CD4-positive, alpha-beta T cell (primary cell): ENCODE measurements at regions not wholly inside any gene's neighbourhood (a gene's known extent, or its start where the extent isn't known, plus 50 kb on each side); places are given as distances from the start of the nearest gene placed in this dataset.

Experiments
- ATAC-seq: fragments of 200-7000 bp; cut with Tn5 transposase; one replicate; pipeline ENCODE4 v1.10.0; 2022; ENCODE audit warnings: mild to moderate bottlenecking; ENCODE audit not compliant: poor library complexity
- CTCF ChIA-PET: fragments of 350-600 bp; sonication (Branson Sonifier 250); formaldehyde crosslinking; loops from one replicate; lab custom pipeline; 2021; ENCODE audit warnings: antibody characterized with exemption, inconsistent platforms; lab: Charles Lee
- POLR2A ChIA-PET: fragments of 350-600 bp; sonication (Branson Sonifier 250); formaldehyde crosslinking; loops from one replicate; lab custom pipeline; 2021; ENCODE audit warnings: antibody characterized with exemption, inconsistent platforms; lab: Charles Lee
- DNase-seq, 14 experiments: peaks; one replicate each; pipeline ENCODE4 v3.0.0-alpha.2; 2013 to 2020; ENCODE audit warnings: mixed read lengths in 2 of 14
- H3K27ac ChIP-seq, 2 donors: one replicate each; pipeline versions ENCODE4 v1.5.1 to v1.7.0; 2013; ENCODE audit warnings: low read length in 2 of 2, low read depth in 1 of 2, mild to moderate bottlenecking in 1 of 2
- H3K27me3 ChIP-seq, 2 experiments: 1 replicate in 1 of 2; 2 replicates in 1 of 2; pipeline versions ENCODE4 v1.6.1 to v1.7.0; 2013; ENCODE audit warnings: low read length in 2 of 2, control low read depth in 1 of 2, mild to moderate bottlenecking in 1 of 2, moderate library complexity in 1 of 2; ENCODE audit not compliant: insufficient read depth in 2 of 2, control insufficient read depth in 1 of 2
- H3K36me3 ChIP-seq: one replicate; pipeline ENCODE4 v1.6.1; 2013; ENCODE audit warnings: low read length, control low read depth; ENCODE audit not compliant: insufficient read depth
- H3K4me1 ChIP-seq: one replicate; pipeline ENCODE4 v1.6.1; 2013; ENCODE audit warnings: low read length, control low read depth; ENCODE audit not compliant: insufficient read depth
- H3K4me3 ChIP-seq: one replicate; pipeline ENCODE4 v1.5.1; 2013; ENCODE audit warnings: mild to moderate bottlenecking, low read length, moderate library complexity
- H3K9me3 ChIP-seq, 2 experiments: 1 replicate in 1 of 2; 2 replicates in 1 of 2; pipeline versions ENCODE4 v1.6.1 to v1.7.0; 2013; ENCODE audit warnings: low read length in 2 of 2, mild to moderate bottlenecking in 2 of 2, control low read depth in 1 of 2, moderate library complexity in 1 of 2; ENCODE audit not compliant: control insufficient read depth in 1 of 2, insufficient read depth in 1 of 2
- H3K27ac Mint-ChIP-seq: one replicate; pipeline ENCODE4 v1.8.0; 2020; ENCODE audit warnings: mixed read lengths
- H3K27me3 Mint-ChIP-seq: one replicate; pipeline ENCODE4 v1.8.0; 2021; ENCODE audit warnings: mixed read lengths
- H3K36me3 Mint-ChIP-seq: one replicate; pipeline ENCODE4 v1.8.0; 2021; ENCODE audit warnings: low read depth, mixed read lengths
- H3K4me1 Mint-ChIP-seq: one replicate; pipeline ENCODE4 v1.8.0; 2021; ENCODE audit warnings: low read depth, mixed read lengths
- H3K4me3 Mint-ChIP-seq: one replicate; pipeline ENCODE4 v1.8.0; 2020; ENCODE audit warnings: mild to moderate bottlenecking, mixed read lengths
- H3K9me3 Mint-ChIP-seq: one replicate; pipeline ENCODE4 v1.8.0; 2020; ENCODE audit warnings: mixed read lengths
- CTCF ChIP-seq: fragments of 200-600 bp; IDR thresholded peaks from one replicate; pipeline ENCODE4 v1.8.0; 2022; ENCODE audit warnings: antibody characterized with exemption, mild to moderate bottlenecking
- intact Hi-C, 2 experiments: fragments of 100-400 bp; cut with DNase I in 1 of 2; cut with micrococcal nuclease in 1 of 2; formaldehyde crosslinking; loops; one replicate each; pipeline versions ENCODE4 v1.15.1 to v1.9.0; 2023 to 2025; cut with DNase I, micrococcal nuclease

DNA sequence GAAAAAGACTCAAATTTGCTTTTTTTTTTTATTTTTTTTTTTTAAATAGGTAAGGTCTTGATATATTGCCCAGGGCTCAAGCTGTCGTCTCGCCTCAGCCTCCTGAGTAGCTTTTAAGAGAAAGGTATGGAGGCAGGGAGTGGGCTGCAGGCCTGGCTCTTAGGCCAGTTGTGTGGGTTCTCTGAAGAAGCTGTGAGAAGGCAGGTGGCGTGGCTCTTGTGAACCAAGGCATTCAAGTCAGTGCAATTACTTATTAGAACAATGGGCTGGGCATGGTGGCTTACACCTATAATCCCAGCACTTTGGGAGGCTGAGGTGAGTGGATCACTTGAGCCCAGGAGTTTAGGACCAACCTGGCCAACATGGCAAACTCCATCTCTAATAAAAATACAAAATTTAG is 244.0 kb upstream of the SFRP2 start:
- Histone ChIP-seq H3K4me1 (no peaks in the 10 kb centered on the region), H3K27ac (no peak overlapping the region), H3K4me3 (no peak overlapping the region), H3K36me3 (no peaks in the 10 kb centered on the region), H3K9me3 (no peaks in the 10 kb centered on the region), H3K27me3 (peaks cover 5 to 11% of the 10 kb centered on the region in 2 experiments)
- no peak overlapping the region for H3K27ac Mint-ChIP-seq
- intact Hi-C loops = no loop called here
- H3K4me3 Mint-ChIP-seq = no peak overlapping the region
- DNase-seq (no peak), ATAC-seq (no peak)
- H3K9me3 Mint-ChIP-seq = peaks cover 8% of the 10 kb centered on the region
- no peaks in the 10 kb centered on the region for H3K36me3 Mint-ChIP-seq
- H3K27me3 Mint-ChIP-seq = peaks cover 43% of the 10 kb centered on the region
- TF ChIP-seq CTCF = no peak
- CTCF ChIA-PET = no interaction called here
- POLR2A ChIA-PET = no interaction called here
- H3K4me1 Mint-ChIP-seq = no peaks in the 10 kb centered on the region

DNA sequence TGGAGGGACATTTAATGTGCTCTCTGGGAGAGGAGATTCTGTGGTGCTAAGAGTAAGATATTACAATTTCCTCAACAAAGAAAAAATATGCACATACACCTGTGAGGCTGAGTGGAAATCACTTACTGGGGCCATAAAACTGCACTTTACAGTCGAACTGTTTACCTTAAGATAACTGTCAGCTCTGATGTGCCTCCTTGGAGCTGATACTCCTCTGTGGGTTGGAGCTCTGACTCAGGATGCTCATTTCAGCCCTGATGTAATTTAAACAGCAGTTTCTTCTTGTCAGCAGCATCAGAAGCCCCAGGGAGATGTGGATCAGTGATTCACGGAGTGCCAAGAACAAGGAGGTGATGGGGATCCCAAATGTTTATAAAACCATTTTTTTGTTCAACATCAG is 241.9 kb upstream of the SFRP2 start:
- ChIA-PET CTCF (no interaction called here), POLR2A (no interaction called here)
- Histone ChIP-seq H3K4me1 (no peaks in the 10 kb centered on the region), H3K4me3 (no peak overlapping the region), H3K9me3 (no peaks in the 10 kb centered on the region), H3K27ac (no peak overlapping the region), H3K27me3 (peaks cover 4 to 6% of the 10 kb centered on the region in 2 experiments), H3K36me3 (no peaks in the 10 kb centered on the region)
- DNase-seq = no peak
- ATAC-seq = no peak
- H3K27me3 Mint-ChIP-seq = peaks cover 36% of the 10 kb centered on the region
- no peak overlapping the region for H3K4me3 Mint-ChIP-seq
- no peak overlapping the region for H3K27ac Mint-ChIP-seq
- H3K4me1 Mint-ChIP-seq = no peaks in the 10 kb centered on the region
- TF ChIP-seq CTCF = no peak
- H3K36me3 Mint-ChIP-seq = no peaks in the 10 kb centered on the region
- intact Hi-C loops = no loop called here
- peaks cover 8% of the 10 kb centered on the region for H3K9me3 Mint-ChIP-seq

DNA sequence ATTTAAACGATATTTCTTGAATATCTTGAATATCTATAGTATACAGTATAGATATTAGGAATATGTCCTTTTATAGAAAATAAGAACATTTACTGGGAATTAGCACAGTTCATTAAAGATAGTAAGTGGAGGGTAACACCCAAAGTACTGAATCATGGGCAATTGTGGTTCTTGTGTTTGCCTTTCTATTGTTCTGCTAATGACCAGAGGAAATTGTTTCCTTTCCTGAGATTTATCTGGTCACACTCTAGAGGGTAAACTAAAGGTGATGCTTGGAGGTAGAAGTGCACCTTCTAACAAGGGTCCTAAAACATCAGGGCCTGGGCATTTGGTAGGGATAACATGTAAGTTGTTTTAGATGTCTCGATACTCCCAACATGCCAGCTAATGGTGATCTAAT is 241.3 kb upstream of the SFRP2 start:
- no peak for TF ChIP-seq CTCF
- ATAC-seq = no peak
- CTCF ChIA-PET = no interaction called here

More for the DNA sequence above, 241.3 kb upstream of the SFRP2 start:
- Histone ChIP-seq H3K36me3 (no peaks in the 10 kb centered on the region), H3K4me3 (no peak overlapping the region), H3K4me1 (no peaks in the 10 kb centered on the region), H3K9me3 (no peaks in the 10 kb centered on the region), H3K27ac (no peak overlapping the region), H3K27me3 (peaks cover 4% of the 10 kb centered on the region in 2 experiments)
- no peak for DNase-seq
- intact Hi-C loops = no loop called here
- H3K27ac Mint-ChIP-seq = no peak overlapping the region
- H3K36me3 Mint-ChIP-seq = no peaks in the 10 kb centered on the region
- no peaks in the 10 kb centered on the region for H3K4me1 Mint-ChIP-seq
- POLR2A ChIA-PET = no interaction called here
- peaks cover 8% of the 10 kb centered on the region for H3K9me3 Mint-ChIP-seq
- H3K4me3 Mint-ChIP-seq = no peak overlapping the region
- peaks cover 34% of the 10 kb centered on the region for H3K27me3 Mint-ChIP-seq
